GM12865 (cell line): ENCODE measurements at regions not wholly inside any gene's neighbourhood (a gene's known extent, or its start where the extent isn't known, plus 50 kb on each side); places are given as distances from the start of the nearest gene placed in this dataset.

Experiments used
- DNase-seq: peaks from one replicate; pipeline ENCODE4 v3.0.0; 2010; ENCODE audit warnings: low read depth
- H3K4me3 ChIP-seq: 2 replicates; pipeline ENCODE4 v1.5.1; 2011; ENCODE audit warnings: mild to moderate bottlenecking, low read depth, low read length, control low read depth
- CTCF ChIP-seq: IDR thresholded peaks from 2 replicates; pipeline ENCODE4 v1.5.1; 2011; ENCODE audit warnings: low read length, control low read depth, low read depth, inconsistent platforms; ENCODE audit not compliant: insufficient read depth; ENCODE audit errors: missing control alignments

- no peak for TF ChIP-seq CTCF
- DNase-seq = no peak
- H3K4me3 ChIP-seq = no peak overlapping the region
Measured at GRCh38 chr10:92747066-92747465, 57.3 kb downstream of the HHEX start.

- DNase-seq = peak; percentile 51
- no peak overlapping the region for H3K4me3 ChIP-seq
- no peak for TF ChIP-seq CTCF
Measured at GRCh38 chr10:92747600-92747999, 57.8 kb downstream of the HHEX start.

GRCh38 chr10:92750791-92751533, 61.2 kb downstream of the HHEX start:
- DNase-seq = no peak
- no peak overlapping the region for H3K4me3 ChIP-seq
- TF ChIP-seq CTCF = no peak

GRCh38 chr10:92751534-92751811, 61.7 kb downstream of the HHEX start:
- no peak for DNase-seq
- no peak for TF ChIP-seq CTCF
- H3K4me3 ChIP-seq = no peak overlapping the region

GRCh38 chr10:92751827-92752226, 62.1 kb downstream of the HHEX start:
- TF ChIP-seq CTCF = no peak
- H3K4me3 ChIP-seq = no peak overlapping the region

GRCh38 chr10:92753865-92754264, 64.1 kb downstream of the HHEX start:
- no peak for DNase-seq
- no peak for TF ChIP-seq CTCF
- H3K4me3 ChIP-seq = no peak overlapping the region

More at GRCh38 chr10:92751827-92752226, 62.1 kb downstream of the HHEX start:
- DNase-seq = no peak

GRCh38 chr10:92755725-92756124, 66.0 kb downstream of the HHEX start:
- no peak for DNase-seq
- no peak overlapping the region for H3K4me3 ChIP-seq
- no peak for TF ChIP-seq CTCF
